ENCODE measurements at regions not wholly inside any gene's neighbourhood (a gene's known extent, or its start where the extent isn't known, plus 50 kb on each side); places are given as distances from the start of the nearest gene placed in this dataset.
A peak's percentile ranks its signal among the peaks of the same experiment; 100 is the strongest.

DNA sequence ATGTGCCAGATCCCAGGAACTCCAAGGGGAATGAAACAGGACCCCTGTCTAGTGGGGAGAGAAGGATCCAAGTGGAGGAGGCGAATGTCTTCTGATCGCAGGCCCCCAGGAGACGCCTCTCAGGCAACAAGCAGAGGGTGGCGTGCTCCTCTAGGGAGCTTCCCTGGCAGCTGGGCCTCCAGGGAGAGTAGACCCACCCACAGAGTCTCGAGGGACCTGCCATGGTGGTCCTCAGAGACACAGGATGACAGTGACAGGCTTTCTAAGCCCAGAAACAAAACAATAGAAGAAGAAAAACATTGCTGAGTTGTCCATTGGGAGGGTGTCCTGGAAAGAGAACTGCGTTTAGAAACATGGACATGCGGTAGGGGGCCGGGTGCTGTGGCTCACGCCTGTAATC lies 140.6 kb upstream of the MAP1LC3B2 start:
- no peaks in the 10 kb centered on the region for H3K27me3 ChIP-seq
- H3K4me1 ChIP-seq: no peaks in the 10 kb centered on the region
- peaks cover 0 to 3% (median 0%) of the 10 kb centered on the region in 3 donors for H3K9me3 ChIP-seq
- intact Hi-C loops (cut with DNase I; ENCODE audit: low total_unique reads): no loop called here
- no peaks in the 10 kb centered on the region for H3K36me3 ChIP-seq
- no peak overlapping the region for H3K4me3 ChIP-seq
- DNase-seq: no peak
- TF ChIP-seq, protein P1, sequence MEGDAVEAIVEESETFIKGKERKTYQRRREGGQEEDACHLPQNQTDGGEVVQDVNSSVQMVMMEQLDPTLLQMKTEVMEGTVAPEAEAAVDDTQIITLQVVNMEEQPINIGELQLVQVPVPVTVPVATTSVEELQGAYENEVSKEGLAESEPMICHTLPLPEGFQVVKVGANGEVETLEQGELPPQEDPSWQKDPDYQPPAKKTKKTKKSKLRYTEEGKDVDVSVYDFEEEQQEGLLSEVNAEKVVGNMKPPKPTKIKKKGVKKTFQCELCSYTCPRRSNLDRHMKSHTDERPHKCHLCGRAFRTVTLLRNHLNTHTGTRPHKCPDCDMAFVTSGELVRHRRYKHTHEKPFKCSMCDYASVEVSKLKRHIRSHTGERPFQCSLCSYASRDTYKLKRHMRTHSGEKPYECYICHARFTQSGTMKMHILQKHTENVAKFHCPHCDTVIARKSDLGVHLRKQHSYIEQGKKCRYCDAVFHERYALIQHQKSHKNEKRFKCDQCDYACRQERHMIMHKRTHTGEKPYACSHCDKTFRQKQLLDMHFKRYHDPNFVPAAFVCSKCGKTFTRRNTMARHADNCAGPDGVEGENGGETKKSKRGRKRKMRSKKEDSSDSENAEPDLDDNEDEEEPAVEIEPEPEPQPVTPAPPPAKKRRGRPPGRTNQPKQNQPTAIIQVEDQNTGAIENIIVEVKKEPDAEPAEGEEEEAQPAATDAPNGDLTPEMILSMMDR (IDR thresholded peaks at IDR 0.05): no peak
- H3K27ac ChIP-seq: no peak overlapping the region

DNA sequence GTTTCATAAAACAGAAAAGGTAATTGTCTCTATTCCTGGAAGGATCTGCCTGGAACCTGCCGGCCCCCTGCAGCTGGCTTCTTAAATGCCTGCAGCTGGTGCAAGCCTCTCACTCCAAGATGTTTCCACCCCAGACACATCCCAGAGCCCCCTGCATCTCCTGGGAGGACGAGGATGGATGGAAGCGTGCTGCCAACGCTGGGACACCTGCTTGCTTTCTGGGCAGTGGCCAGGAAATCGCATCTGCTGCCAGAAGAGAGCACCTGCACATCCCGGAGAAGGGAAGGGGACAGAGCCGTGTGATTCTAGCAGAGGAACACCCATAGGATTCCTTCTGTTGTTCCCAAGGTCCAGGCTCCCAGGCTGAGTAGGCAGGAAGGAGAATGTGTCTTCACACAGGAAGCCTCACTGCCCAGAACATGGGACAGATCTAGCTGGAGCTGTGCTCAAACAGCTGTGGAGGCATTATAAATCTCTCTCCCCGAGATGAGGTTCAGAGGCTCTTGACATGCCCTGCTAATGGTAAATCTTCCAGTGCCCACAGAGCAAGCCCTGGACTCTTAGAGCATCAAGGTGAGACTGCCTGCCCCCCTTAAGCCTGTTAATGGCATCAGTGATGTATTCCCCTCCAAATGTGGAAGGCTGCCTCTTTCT lies 138.8 kb upstream of the MAP1LC3B2 start:
- H3K27ac ChIP-seq: no peak overlapping the region
- TF ChIP-seq, protein P1 (IDR thresholded peaks at IDR 0.05): no peak
- H3K4me3 ChIP-seq: no peak overlapping the region
- no peaks in the 10 kb centered on the region for H3K36me3 ChIP-seq
- no peaks in the 10 kb centered on the region for H3K27me3 ChIP-seq
- DNase-seq: no peak
- intact Hi-C loops (cut with DNase I; ENCODE audit: low total_unique reads): loop anchor here (5.0 to 10.0 kb wide), 2 partner anchors 106 to 143 kb away; partner anchors contain the start of gene MED13L
- H3K9me3 ChIP-seq: peaks cover 0 to 3% (median 0%) of the 10 kb centered on the region in 3 donors
- H3K4me1 ChIP-seq: no peaks in the 10 kb centered on the region

DNA sequence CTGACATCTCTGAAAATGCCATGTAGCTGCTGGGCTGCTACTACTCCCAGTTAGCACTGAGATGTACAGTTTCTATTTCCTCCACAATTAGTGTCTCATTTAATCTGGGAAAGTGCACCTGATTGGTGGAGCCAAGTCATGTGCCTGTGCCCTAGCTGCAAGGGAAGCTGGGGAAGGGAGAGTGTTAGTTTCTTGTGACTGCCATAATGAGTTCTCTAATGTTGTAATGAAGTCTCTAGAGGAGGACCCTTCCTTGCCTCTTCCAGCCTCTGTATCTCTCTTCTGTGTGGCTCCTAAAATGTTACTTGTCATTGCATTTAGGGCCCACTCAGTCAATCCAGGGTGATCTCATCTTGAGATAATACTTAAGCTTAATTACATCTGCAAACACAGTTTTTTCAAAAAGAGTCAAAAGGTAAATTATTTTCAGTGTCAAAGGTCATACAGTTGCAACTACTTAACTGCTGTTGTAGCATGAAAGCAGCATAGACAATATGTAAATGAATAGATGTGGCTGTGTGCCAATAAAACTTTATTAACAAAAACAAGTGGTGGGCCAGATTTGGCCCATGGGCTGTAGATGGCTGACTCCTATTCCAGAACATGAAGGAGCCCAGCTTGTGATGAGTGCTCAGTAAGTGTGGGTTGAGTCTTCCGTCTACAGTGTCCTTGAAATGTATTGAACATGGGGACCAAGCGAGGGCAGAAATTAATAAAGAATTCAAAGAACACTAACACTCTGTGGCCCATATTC lies 137.2 kb upstream of the MAP1LC3B2 start:
- Histone ChIP-seq H3K4me3 (no peak overlapping the region), H3K4me1 (peaks cover 0 to 14% (median 13%) of the 10 kb centered on the region in 4 donors), H3K27me3 (no peaks in the 10 kb centered on the region), H3K36me3 (no peaks in the 10 kb centered on the region), H3K27ac (no peak overlapping the region), H3K9me3 (peaks cover 0 to 3% (median 0%) of the 10 kb centered on the region in 3 donors)
- TF ChIP-seq, protein P1 (IDR thresholded peaks at IDR 0.05): no peak
- intact Hi-C loops (cut with DNase I; ENCODE audit: low total_unique reads): loop anchor here (5.0 to 10.0 kb wide), 2 partner anchors 107 to 145 kb away; partner anchors contain the start of gene MED13L
- DNase-seq: no peak

DNA sequence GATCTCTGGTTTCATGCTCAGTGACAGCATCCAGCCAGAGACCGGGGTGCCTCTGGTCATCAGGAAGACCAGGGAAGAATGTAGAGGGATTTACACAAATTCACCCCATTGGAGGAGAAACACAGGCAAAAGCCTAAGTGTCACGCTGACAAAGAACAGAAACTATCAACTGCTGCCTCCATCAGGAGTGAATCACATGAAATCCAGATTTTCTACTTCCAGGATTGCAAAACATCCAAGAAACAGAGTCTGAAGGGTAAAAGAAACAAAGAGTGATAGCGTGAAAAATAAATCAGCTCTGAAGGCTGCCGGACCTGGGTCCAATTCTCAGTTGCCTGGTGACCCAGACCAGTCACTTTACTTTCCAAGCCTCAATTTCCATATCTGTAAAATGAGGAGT lies 136.1 kb upstream of the MAP1LC3B2 start:
- Histone ChIP-seq H3K36me3 (no peaks in the 10 kb centered on the region), H3K9me3 (peaks cover 0 to 3% (median 0%) of the 10 kb centered on the region in 3 donors), H3K4me3 (no peak overlapping the region), H3K27me3 (no peaks in the 10 kb centered on the region), H3K27ac (no peak overlapping the region), H3K4me1 (peaks cover 0 to 24% (median 20%) of the 10 kb centered on the region in 4 donors)
- no peak for DNase-seq
- intact Hi-C loops (cut with DNase I; ENCODE audit: low total_unique reads): loop anchor here (5.0 to 10.0 kb wide), 2 partner anchors 108 to 146 kb away; partner anchors contain the start of gene MED13L
- TF ChIP-seq, protein P1 (IDR thresholded peaks at IDR 0.05): no peak

DNA sequence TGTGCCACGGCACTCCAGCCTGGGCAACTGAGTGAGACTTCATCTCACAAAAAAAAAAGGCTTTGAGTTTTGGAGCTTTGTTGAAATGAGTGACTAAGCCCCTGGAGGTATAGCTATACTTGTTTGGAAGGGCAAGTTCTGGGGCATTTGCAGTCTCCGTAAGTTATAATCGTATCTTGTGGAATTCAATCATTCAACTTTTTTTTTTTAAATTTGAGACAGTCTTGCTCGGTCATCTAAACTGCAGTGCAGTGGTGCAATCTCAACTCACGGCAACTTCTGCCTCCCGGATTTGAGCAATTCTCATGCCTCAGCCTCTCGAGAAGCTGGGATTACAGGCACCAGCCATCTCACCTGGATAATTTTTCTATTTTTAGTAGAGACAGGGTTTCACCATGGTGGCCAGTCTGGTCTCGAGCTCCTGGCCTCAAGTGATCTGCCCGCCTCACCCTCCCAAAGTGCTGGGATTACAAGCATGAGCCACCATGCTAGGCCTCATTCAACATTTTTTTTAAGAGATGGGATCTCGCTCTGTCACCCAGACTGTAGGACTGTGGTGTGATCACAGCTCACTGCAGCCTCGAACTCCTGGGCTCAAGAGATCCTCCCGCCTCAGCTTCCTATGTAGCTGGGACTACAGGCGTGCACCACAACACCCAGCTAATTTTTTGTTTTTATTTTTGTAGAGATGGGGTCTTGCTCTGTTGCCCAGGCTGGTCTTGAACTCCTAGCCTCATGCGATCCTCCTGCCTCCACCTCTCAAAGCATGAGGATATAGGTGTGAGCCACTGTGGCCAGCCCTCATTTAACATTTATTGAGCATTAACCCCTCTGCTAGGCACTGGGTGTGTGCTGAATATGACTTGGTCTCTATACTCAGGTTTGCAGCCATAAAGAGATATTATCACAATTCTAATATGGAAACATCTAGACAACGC lies 133.7 kb upstream of the MAP1LC3B2 start:
- H3K36me3 ChIP-seq: no peaks in the 10 kb centered on the region
- H3K27ac ChIP-seq: peak overlapping the region; percentile 16 to 38
- H3K4me1 ChIP-seq: peaks cover 0 to 24% (median 20%) of the 10 kb centered on the region in 4 donors
- H3K9me3 ChIP-seq: peaks cover 0 to 3% (median 0%) of the 10 kb centered on the region in 3 donors
- TF ChIP-seq, protein P1 (IDR thresholded peaks at IDR 0.05): no peak
- H3K4me3 ChIP-seq: no peak overlapping the region
- intact Hi-C loops (cut with DNase I; ENCODE audit: low total_unique reads): loop anchor here (10.0 kb wide), 1 partner anchor 111 kb away; no protein-coding TSS in a partner anchor
- H3K27me3 ChIP-seq: no peaks in the 10 kb centered on the region
- DNase-seq: no peak
